H9 (cell line): ENCODE measurements at regions not wholly inside any gene's neighbourhood (a gene's known extent, or its start where the extent isn't known, plus 50 kb on each side); places are given as distances from the start of the nearest gene placed in this dataset.

Source experiments
- DNase-seq: peaks from one replicate; pipeline ENCODE4 v3.0.0-alpha.2; 2017
- H2AFZ ChIP-seq: one replicate; pipeline ENCODE4 v1.6.1; 2013; ENCODE audit warnings: mild to moderate bottlenecking, low read length, control low read depth, moderate library complexity
- H2AK5ac ChIP-seq: 2 replicates; pipeline ENCODE4 v1.6.1; 2013; ENCODE audit warnings: low read length, control low read depth, mixed read lengths; ENCODE audit not compliant: insufficient read length
- H2BK120ac ChIP-seq: one replicate; pipeline ENCODE4 v1.6.1; 2013; ENCODE audit warnings: low read depth, mild to moderate bottlenecking, low read length, control low read depth, inconsistent platforms; ENCODE audit not compliant: poor library complexity, severe bottlenecking
- H2BK12ac ChIP-seq: 2 replicates; pipeline ENCODE4 v1.6.1; 2013; ENCODE audit warnings: low read length, control low read depth, mixed read lengths, low read depth; ENCODE audit not compliant: insufficient read length
- H2BK15ac ChIP-seq: 2 replicates; pipeline ENCODE4 v1.6.1; 2013; ENCODE audit warnings: low read depth, low read length, control low read depth
- H2BK20ac ChIP-seq: one replicate; pipeline ENCODE4 v1.6.1; 2013; ENCODE audit warnings: low read depth, mild to moderate bottlenecking, low read length, control low read depth, inconsistent platforms; ENCODE audit not compliant: poor library complexity, severe bottlenecking
- H2BK5ac ChIP-seq: 2 replicates; pipeline ENCODE4 v1.6.1; 2013; ENCODE audit warnings: low read length, control low read depth, mixed read lengths; ENCODE audit not compliant: insufficient read length
- H3K14ac ChIP-seq: 2 replicates; pipeline ENCODE4 v1.6.1; 2013; ENCODE audit warnings: low read length, control low read depth; ENCODE audit not compliant: insufficient read depth
- H3K18ac ChIP-seq: 2 replicates; pipeline ENCODE4 v1.6.1; 2013; ENCODE audit warnings: low read depth, mild to moderate bottlenecking, mixed read lengths, low read length, control low read depth; ENCODE audit not compliant: insufficient read length
- H3K23ac ChIP-seq: 2 replicates; pipeline ENCODE4 v1.6.1; 2013; ENCODE audit warnings: low read length, control low read depth, mixed read lengths, low read depth; ENCODE audit not compliant: insufficient read length
- H3K23me2 ChIP-seq: 2 replicates; pipeline ENCODE4 v1.6.1; 2013; ENCODE audit warnings: low read depth, mild to moderate bottlenecking, mixed read lengths, low read length, control low read depth; ENCODE audit not compliant: insufficient read length, poor library complexity, severe bottlenecking
- H3K27ac ChIP-seq: 2 replicates; pipeline ENCODE4 v1.5.1; 2013; ENCODE audit warnings: low read length, control low read depth, mixed read lengths, low read depth; ENCODE audit not compliant: insufficient read length
- H3K27me3 ChIP-seq: 2 replicates; pipeline ENCODE4 v1.6.1; 2013; ENCODE audit warnings: low read length, control low read depth, inconsistent platforms; ENCODE audit not compliant: insufficient read depth
- H3K4ac ChIP-seq: 2 replicates; pipeline ENCODE4 v1.6.1; 2013; ENCODE audit warnings: low read depth, mild to moderate bottlenecking, control low read depth, inconsistent platforms, low read length, moderate library complexity
- H3K4me1 ChIP-seq: 2 replicates; pipeline ENCODE4 v1.6.1; 2013; ENCODE audit warnings: low read length, control low read depth, inconsistent platforms; ENCODE audit not compliant: insufficient read depth
- H3K4me2 ChIP-seq: 2 replicates; pipeline ENCODE4 v1.6.1; 2013; ENCODE audit warnings: low read length, control low read depth, mixed read lengths; ENCODE audit not compliant: insufficient read length, insufficient read depth
- H3K56ac ChIP-seq: 2 replicates; pipeline ENCODE4 v1.6.1; 2013; ENCODE audit warnings: low read depth, mild to moderate bottlenecking, mixed read lengths, low read length, control low read depth; ENCODE audit not compliant: insufficient read length
- H3K79me1 ChIP-seq: 2 replicates; pipeline ENCODE4 v1.6.1; 2013; ENCODE audit warnings: low read depth, mild to moderate bottlenecking, moderate library complexity, low read length, control low read depth, inconsistent platforms; ENCODE audit not compliant: insufficient read depth, poor library complexity, severe bottlenecking
- H3K79me2 ChIP-seq: 2 replicates; pipeline ENCODE4 v1.6.1; 2013; ENCODE audit warnings: low read length, control low read depth, inconsistent platforms; ENCODE audit not compliant: insufficient read depth
- H3K9ac ChIP-seq: 2 replicates; pipeline ENCODE4 v1.6.1; 2013; ENCODE audit warnings: low read length, control low read depth, mixed read lengths; ENCODE audit not compliant: insufficient read length; ENCODE audit errors: extremely low read depth
- H3K9me3 ChIP-seq: one replicate; pipeline ENCODE4 v1.6.1; 2013; ENCODE audit warnings: low read depth, low read length, inconsistent platforms; ENCODE audit not compliant: control insufficient read depth
- H3T11ph ChIP-seq: one replicate; pipeline ENCODE4 v1.6.1; 2013; ENCODE audit warnings: mild to moderate bottlenecking, low read length, control low read depth, inconsistent platforms
- H4K20me1 ChIP-seq: one replicate; pipeline ENCODE4 v1.6.1; 2013; ENCODE audit not compliant: control insufficient read depth, insufficient read length, insufficient read depth
- H4K5ac ChIP-seq: 2 replicates; pipeline ENCODE4 v1.6.1; 2013; ENCODE audit warnings: low read depth, mild to moderate bottlenecking, mixed read lengths, low read length, control low read depth; ENCODE audit not compliant: insufficient read length
- H4K8ac ChIP-seq: replicated peaks from 2 replicates; pipeline ENCODE4 v1.6.1; 2013; ENCODE audit warnings: low read length, control low read depth, mixed read lengths, low read depth; ENCODE audit not compliant: insufficient read length
- H4K91ac ChIP-seq: 2 replicates; pipeline ENCODE4 v1.6.1; 2013; ENCODE audit warnings: low read depth, mild to moderate bottlenecking, moderate library complexity, mixed read lengths, low read length, control low read depth; ENCODE audit not compliant: insufficient read length
- H3K27ac Mint-ChIP-seq, 3 experiments: 2 replicates in 2 of 3; 3 replicates in 1 of 3; pipeline ENCODE4 v1.8.0; 2020 to 2021; ENCODE audit warnings: mixed read lengths in 3 of 3, mild to moderate bottlenecking in 1 of 3, moderate library complexity in 1 of 3
- H3K27me3 Mint-ChIP-seq: 2 replicates; pipeline ENCODE4 v1.8.0; 2021; ENCODE audit warnings: low read depth, mild to moderate bottlenecking, moderate library complexity, mixed read lengths
- H3K36me3 Mint-ChIP-seq, 3 experiments: 2 replicates in 2 of 3; 3 replicates in 1 of 3; pipeline ENCODE4 v1.8.0; 2020 to 2021; ENCODE audit warnings: low read depth in 3 of 3, mixed read lengths in 3 of 3; ENCODE audit not compliant: insufficient read depth in 1 of 3
- H3K4me1 Mint-ChIP-seq, 2 experiments: 2 replicates each; pipeline ENCODE4 v1.8.0; 2020; ENCODE audit warnings: mixed read lengths in 2 of 2
- H3K4me3 Mint-ChIP-seq, 2 experiments: 2 replicates in 1 of 2; 3 replicates in 1 of 2; pipeline ENCODE4 v1.8.0; 2020 to 2021; ENCODE audit warnings: mild to moderate bottlenecking in 2 of 2, mixed read lengths in 2 of 2, moderate library complexity in 1 of 2
- H3K9me3 Mint-ChIP-seq, 2 experiments: 2 replicates in 1 of 2; 3 replicates in 1 of 2; pipeline ENCODE4 v1.8.0; 2020; ENCODE audit warnings: mild to moderate bottlenecking in 2 of 2, mixed read lengths in 2 of 2, moderate library complexity in 1 of 2
- CTCF ChIP-seq: fragments of 200-600 bp; sonication (generic); conservative IDR thresholded peaks from 3 replicates; pipeline ENCODE4 v1.8.0; 2021; ENCODE audit warnings: antibody characterized with exemption, mild to moderate bottlenecking
- WGBS: extraction: QIAGEN DNeasy Blood & Tissue Kit; methylation state at CpG from one replicate; pipeline ENCODE4 v1.1.7; 2013; ENCODE audit warnings: missing lambda C conversion rate, low lambda C conversion rate, mixed read lengths; ENCODE audit not compliant: insufficient read length; ENCODE audit errors: extremely low coverage; 5-methylcytosine and 5-hydroxymethylcytosine counted together

GRCh38 chr12:5248230-5248629 lies 183.7 kb upstream of the NTF3 start:
- no peaks in the 10 kb centered on the region for H3K23me2 ChIP-seq
- no peak overlapping the region for H3K23ac ChIP-seq
- H3K18ac ChIP-seq, result no peak overlapping the region
- no peak overlapping the region for H2BK120ac ChIP-seq
- DNase-seq, result no peak
- TF ChIP-seq CTCF, result no peak
- Mint-ChIP-seq H3K4me1 (peaks cover 41 to 50% of the 10 kb centered on the region in 2 experiments), H3K36me3 (peaks cover 0 to 3% (median 2%) of the 10 kb centered on the region in 3 experiments; a peak in 2 of 7 replicates), H3K27ac (no peak overlapping the region), H3K27me3 (peaks cover 27% of the 10 kb centered on the region), H3K4me3 (no peak overlapping the region), H3K9me3 (peaks cover 0 to 4% of the 10 kb centered on the region in 2 experiments; a peak in 1 of 5 replicates)
- no peaks in the 10 kb centered on the region for H3K9me3 ChIP-seq
- no peak overlapping the region for H2AFZ ChIP-seq
- no peaks in the 10 kb centered on the region for H3K27me3 ChIP-seq
- H4K20me1 ChIP-seq, result no peaks in the 10 kb centered on the region
- no peak overlapping the region for H2AK5ac ChIP-seq
- WGBS, result no CpG with 5 or more reads among the region's 3 CpGs
- H3K56ac ChIP-seq, result no peak overlapping the region
- H3K4me2 ChIP-seq, result no peak overlapping the region
- no peak overlapping the region for H3K14ac ChIP-seq
- no peak overlapping the region for H2BK12ac ChIP-seq
- no peak overlapping the region for H3K9ac ChIP-seq
- H3K79me1 ChIP-seq, result no peaks in the 10 kb centered on the region
- peaks cover 16% of the 10 kb centered on the region for H3K4me1 ChIP-seq
- no peak overlapping the region for H4K91ac ChIP-seq
- H3K4ac ChIP-seq, result no peak overlapping the region
- H3K27ac ChIP-seq, result no peak overlapping the region
- H2BK15ac ChIP-seq, result no peak overlapping the region
- no peak overlapping the region for H2BK20ac ChIP-seq
- H2BK5ac ChIP-seq, result no peak overlapping the region
- no peak overlapping the region for H4K8ac ChIP-seq
- no peak overlapping the region for H3T11ph ChIP-seq
- H3K79me2 ChIP-seq, result no peaks in the 10 kb centered on the region
- no peak overlapping the region for H4K5ac ChIP-seq
